ENCODE measurements at regions not wholly inside any gene's neighbourhood (a gene's known extent, or its start where the extent isn't known, plus 50 kb on each side); places are given as distances from the start of the nearest gene placed in this dataset.

DNA sequence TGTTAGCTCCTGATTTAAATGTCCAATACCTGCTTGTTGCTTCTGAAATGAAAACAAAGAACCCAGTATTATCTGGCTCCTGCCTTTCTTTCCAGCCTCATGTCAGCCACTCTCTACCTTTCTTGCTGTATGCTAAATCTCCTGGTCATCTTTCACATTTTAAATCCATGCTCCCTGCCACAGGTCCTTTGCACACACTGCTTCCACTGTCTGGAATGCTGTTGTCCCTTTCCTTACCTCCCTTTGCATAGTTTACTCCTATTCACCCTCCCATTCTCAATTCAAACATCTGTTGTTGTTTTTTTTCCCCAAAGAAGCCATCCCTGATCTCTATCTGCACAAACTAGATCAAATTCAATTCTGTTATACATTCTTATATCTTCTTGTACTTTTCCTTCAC is 97.0 kb upstream of the NR4A3 start:
- H2AFZ ChIP-seq (ENCODE audit: low read depth) = no peak overlapping the region
- no peaks in the 10 kb centered on the region for H3K9me3 ChIP-seq
- peaks cover 0 to 6% of the 10 kb centered on the region in 2 experiments; a peak in 2 of 4 replicates for H3K4me1 ChIP-seq (ENCODE audit: control insufficient read depth in 1 of 2, insufficient read depth in 2 of 2, low read depth in 1 of 2, low read length in 1 of 2)
- no peak overlapping the region for H3K4me3 ChIP-seq (ENCODE audit: low read depth in 2 of 2, low read length in 1 of 2)
- ChIA-PET POLR2A (no interaction called here), CTCF (no interaction called here)
- DNase-seq = no peak
- no peak overlapping the region for H3K27ac ChIP-seq (ENCODE audit: low read depth in 2 of 2, low read length in 1 of 2)
- no peak overlapping the region for H3K4me2 ChIP-seq
- no peaks in the 10 kb centered on the region for H4K20me1 ChIP-seq (ENCODE audit: insufficient read depth)
- TF ChIP-seq, protein P1, sequence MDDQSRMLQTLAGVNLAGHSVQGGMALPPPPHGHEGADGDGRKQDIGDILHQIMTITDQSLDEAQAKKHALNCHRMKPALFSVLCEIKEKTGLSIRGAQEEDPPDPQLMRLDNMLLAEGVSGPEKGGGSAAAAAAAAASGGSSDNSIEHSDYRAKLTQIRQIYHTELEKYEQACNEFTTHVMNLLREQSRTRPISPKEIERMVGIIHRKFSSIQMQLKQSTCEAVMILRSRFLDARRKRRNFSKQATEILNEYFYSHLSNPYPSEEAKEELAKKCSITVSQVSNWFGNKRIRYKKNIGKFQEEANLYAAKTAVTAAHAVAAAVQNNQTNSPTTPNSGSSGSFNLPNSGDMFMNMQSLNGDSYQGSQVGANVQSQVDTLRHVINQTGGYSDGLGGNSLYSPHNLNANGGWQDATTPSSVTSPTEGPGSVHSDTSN (IDR thresholded peaks at IDR 0.05) = no peak
- TF ChIP-seq EP300 (IDR thresholded peaks at IDR 0.05; ENCODE audit: borderline replicate concordance in 1 of 2, low read depth in 1 of 2, low read length in 1 of 2) (no peak), GABPA (IDR thresholded peaks at IDR 0.05; ENCODE audit: low read depth) (no peak), RAD21 (IDR thresholded peaks at IDR 0.05; ENCODE audit: low read length) (no peak), TAF1 (IDR thresholded peaks at IDR 0.05; ENCODE audit: borderline replicate concordance, low read depth, low read length) (no peak), RFX5 (IDR thresholded peaks at IDR 0.05; ENCODE audit: low read length) (no peak), GATA2 (CRISPR knock-in tag; IDR thresholded peaks at IDR 0.05) (no peak), TCF12 (IDR thresholded peaks at IDR 0.05) (no peak), TEAD4 (IDR thresholded peaks at IDR 0.05; ENCODE audit: borderline replicate concordance, insufficient read depth) (no peak), SMC3 (IDR thresholded peaks at IDR 0.05; ENCODE audit: low read depth, low read length) (no peak), FOSL2 (IDR thresholded peaks at IDR 0.05; ENCODE audit: borderline replicate concordance, low read depth) (no peak), RXRA (IDR thresholded peaks at IDR 0.05; ENCODE audit: borderline replicate concordance, low read depth) (no peak)
- TF ChIP-seq, protein P2, sequence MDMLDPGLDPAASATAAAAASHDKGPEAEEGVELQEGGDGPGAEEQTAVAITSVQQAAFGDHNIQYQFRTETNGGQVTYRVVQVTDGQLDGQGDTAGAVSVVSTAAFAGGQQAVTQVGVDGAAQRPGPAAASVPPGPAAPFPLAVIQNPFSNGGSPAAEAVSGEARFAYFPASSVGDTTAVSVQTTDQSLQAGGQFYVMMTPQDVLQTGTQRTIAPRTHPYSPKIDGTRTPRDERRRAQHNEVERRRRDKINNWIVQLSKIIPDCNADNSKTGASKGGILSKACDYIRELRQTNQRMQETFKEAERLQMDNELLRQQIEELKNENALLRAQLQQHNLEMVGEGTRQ (IDR thresholded peaks at IDR 0.05; ENCODE audit: borderline replicate concordance, low read depth, low read length) = no peak
- no peaks in the 10 kb centered on the region for H3K79me2 ChIP-seq (ENCODE audit: insufficient read depth)
- no peaks in the 10 kb centered on the region for H3F3A ChIP-seq (replicated peaks; ENCODE audit: insufficient read depth)
- H3K27me3 ChIP-seq (ENCODE audit: insufficient read depth) = no peaks in the 10 kb centered on the region
- H3K36me3 ChIP-seq (replicated peaks in 1 of 2; ENCODE audit: control insufficient read depth in 1 of 2, insufficient read depth in 2 of 2, low read length in 1 of 2) = no peaks in the 10 kb centered on the region
- H3K9ac ChIP-seq = no peak overlapping the region
- no peaks in the 10 kb centered on the region for H3K9me2 ChIP-seq

DNA sequence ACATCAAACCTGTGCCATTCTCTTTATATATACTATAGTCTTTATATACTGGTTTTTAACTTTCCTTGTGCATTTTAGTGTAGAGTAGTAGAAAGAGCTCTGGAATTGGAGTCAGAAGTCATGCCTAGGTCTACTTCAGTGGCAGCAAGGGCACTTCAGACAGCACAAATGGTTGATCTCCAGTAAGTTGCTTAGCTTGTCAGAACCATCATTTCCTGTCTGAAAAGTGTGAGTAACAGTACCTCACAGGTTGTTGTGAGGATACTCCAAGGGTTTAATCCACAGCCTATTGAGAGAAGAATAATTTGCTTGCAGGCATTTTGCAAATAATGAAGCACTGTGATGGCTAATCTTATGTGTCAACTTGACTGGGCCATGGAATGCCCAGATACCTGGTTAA is 95.8 kb upstream of the NR4A3 start:
- no peak overlapping the region for H3K4me3 ChIP-seq (ENCODE audit: low read depth in 2 of 2, low read length in 1 of 2)
- no peak overlapping the region for H3K27ac ChIP-seq (ENCODE audit: low read depth in 2 of 2, low read length in 1 of 2)
- H3K36me3 ChIP-seq (replicated peaks in 1 of 2; ENCODE audit: control insufficient read depth in 1 of 2, insufficient read depth in 2 of 2, low read length in 1 of 2) = no peaks in the 10 kb centered on the region
- ChIA-PET POLR2A (no interaction called here), CTCF (interaction anchor here (0.9 kb wide), 1 partner anchor 1761 kb away, joined by 3 read pairs; a partner anchor contains a TSS)
- H3K79me2 ChIP-seq (ENCODE audit: insufficient read depth) = no peaks in the 10 kb centered on the region
- H3K9ac ChIP-seq = no peak overlapping the region
- no peak for TF ChIP-seq SIN3A (IDR thresholded peaks at IDR 0.05; ENCODE audit: borderline replicate concordance, low read depth, low read length)
- TF ChIP-seq, protein P1 (IDR thresholded peaks at IDR 0.05) = no peak
- TF ChIP-seq TEAD4 (IDR thresholded peaks at IDR 0.05; ENCODE audit: borderline replicate concordance, insufficient read depth) = no peak
- no peak for TF ChIP-seq FOSL2 (IDR thresholded peaks at IDR 0.05; ENCODE audit: borderline replicate concordance, low read depth)
- TF ChIP-seq, protein P3, sequence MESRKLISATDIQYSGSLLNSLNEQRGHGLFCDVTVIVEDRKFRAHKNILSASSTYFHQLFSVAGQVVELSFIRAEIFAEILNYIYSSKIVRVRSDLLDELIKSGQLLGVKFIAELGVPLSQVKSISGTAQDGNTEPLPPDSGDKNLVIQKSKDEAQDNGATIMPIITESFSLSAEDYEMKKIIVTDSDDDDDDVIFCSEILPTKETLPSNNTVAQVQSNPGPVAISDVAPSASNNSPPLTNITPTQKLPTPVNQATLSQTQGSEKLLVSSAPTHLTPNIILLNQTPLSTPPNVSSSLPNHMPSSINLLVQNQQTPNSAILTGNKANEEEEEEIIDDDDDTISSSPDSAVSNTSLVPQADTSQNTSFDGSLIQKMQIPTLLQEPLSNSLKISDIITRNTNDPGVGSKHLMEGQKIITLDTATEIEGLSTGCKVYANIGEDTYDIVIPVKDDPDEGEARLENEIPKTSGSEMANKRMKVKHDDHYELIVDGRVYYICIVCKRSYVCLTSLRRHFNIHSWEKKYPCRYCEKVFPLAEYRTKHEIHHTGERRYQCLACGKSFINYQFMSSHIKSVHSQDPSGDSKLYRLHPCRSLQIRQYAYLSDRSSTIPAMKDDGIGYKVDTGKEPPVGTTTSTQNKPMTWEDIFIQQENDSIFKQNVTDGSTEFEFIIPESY (IDR thresholded peaks at IDR 0.05; ENCODE audit: borderline replicate concordance, low read depth) = no peak
- no peak for TF ChIP-seq MXI1 (IDR thresholded peaks at IDR 0.05; ENCODE audit: low read depth, low read length)
- TF ChIP-seq, protein P4, sequence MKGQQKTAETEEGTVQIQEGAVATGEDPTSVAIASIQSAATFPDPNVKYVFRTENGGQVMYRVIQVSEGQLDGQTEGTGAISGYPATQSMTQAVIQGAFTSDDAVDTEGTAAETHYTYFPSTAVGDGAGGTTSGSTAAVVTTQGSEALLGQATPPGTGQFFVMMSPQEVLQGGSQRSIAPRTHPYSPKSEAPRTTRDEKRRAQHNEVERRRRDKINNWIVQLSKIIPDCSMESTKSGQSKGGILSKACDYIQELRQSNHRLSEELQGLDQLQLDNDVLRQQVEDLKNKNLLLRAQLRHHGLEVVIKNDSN (IDR thresholded peaks at IDR 0.05; ENCODE audit: borderline replicate concordance, low read depth) = no peak
- TF ChIP-seq CHD2 (IDR thresholded peaks at IDR 0.05; ENCODE audit: low read length, partially characterized antibody) = no peak
- TF ChIP-seq, protein P5, sequence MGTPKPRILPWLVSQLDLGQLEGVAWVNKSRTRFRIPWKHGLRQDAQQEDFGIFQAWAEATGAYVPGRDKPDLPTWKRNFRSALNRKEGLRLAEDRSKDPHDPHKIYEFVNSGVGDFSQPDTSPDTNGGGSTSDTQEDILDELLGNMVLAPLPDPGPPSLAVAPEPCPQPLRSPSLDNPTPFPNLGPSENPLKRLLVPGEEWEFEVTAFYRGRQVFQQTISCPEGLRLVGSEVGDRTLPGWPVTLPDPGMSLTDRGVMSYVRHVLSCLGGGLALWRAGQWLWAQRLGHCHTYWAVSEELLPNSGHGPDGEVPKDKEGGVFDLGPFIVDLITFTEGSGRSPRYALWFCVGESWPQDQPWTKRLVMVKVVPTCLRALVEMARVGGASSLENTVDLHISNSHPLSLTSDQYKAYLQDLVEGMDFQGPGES (IDR thresholded peaks at IDR 0.05; ENCODE audit: low read depth, low read length) = no peak
- no peak for TF ChIP-seq JUND (IDR thresholded peaks at IDR 0.05)
- no peaks in the 10 kb centered on the region for H3K27me3 ChIP-seq (ENCODE audit: insufficient read depth)
- H3K9me2 ChIP-seq = no peaks in the 10 kb centered on the region
- H4K20me1 ChIP-seq (ENCODE audit: insufficient read depth) = no peaks in the 10 kb centered on the region
- no peaks in the 10 kb centered on the region for H3K9me3 ChIP-seq
- no peak overlapping the region for H2AFZ ChIP-seq (ENCODE audit: low read depth)
- no peak for DNase-seq
- no peaks in the 10 kb centered on the region for H3F3A ChIP-seq (replicated peaks; ENCODE audit: insufficient read depth)
- no peak overlapping the region for H3K4me2 ChIP-seq
- H3K4me1 ChIP-seq (ENCODE audit: control insufficient read depth in 1 of 2, insufficient read depth in 2 of 2, low read depth in 1 of 2, low read length in 1 of 2) = peaks cover 0 to 6% of the 10 kb centered on the region in 2 experiments; a peak in 2 of 4 replicates
